WTC11 (cell line): ENCODE measurements at regions not wholly inside any gene's neighbourhood (a gene's known extent, or its start where the extent isn't known, plus 50 kb on each side); places are given as distances from the start of the nearest gene placed in this dataset.

Experiments used
- AFF4 ChIP-seq: sonication (generic); formaldehyde crosslinking; IDR thresholded peaks from 2 replicates; pipeline ENCODE4 v1.8.1; 2023; ENCODE audit warnings: mild to moderate bottlenecking, missing genetic modification reagents, borderline replicate concordance
- ATF1 ChIP-seq: sonication (generic); formaldehyde crosslinking; IDR thresholded peaks from 2 replicates; pipeline ENCODE4 v1.8.1; 2023; ENCODE audit warnings: mild to moderate bottlenecking, moderate library complexity, missing genetic modification reagents
- ATF2 ChIP-seq: sonication (generic); formaldehyde crosslinking; IDR thresholded peaks from 2 replicates; pipeline ENCODE4 v1.8.1; 2022; ENCODE audit warnings: low read depth, missing genetic modification reagents, borderline replicate concordance
- E2F1 ChIP-seq: sonication (generic); formaldehyde crosslinking; IDR thresholded peaks from 2 replicates; pipeline ENCODE4 v1.8.0; 2022; ENCODE audit warnings: mild to moderate bottlenecking, missing genetic modification reagents
- ELF4 ChIP-seq: sonication (generic); formaldehyde crosslinking; IDR thresholded peaks from 2 replicates; pipeline ENCODE4 v1.8.1; 2022; ENCODE audit warnings: low read depth, mild to moderate bottlenecking, moderate library complexity, missing genetic modification reagents
- EMX1 ChIP-seq: fragments of 250-450 bp; sonication (Bioruptor Pico); IDR thresholded peaks from 2 replicates; pipeline ENCODE4 v1.8.0; 2021; ENCODE audit warnings: mild to moderate bottlenecking
- FOXJ3 ChIP-seq: sonication (generic); formaldehyde crosslinking; IDR thresholded peaks from 2 replicates; pipeline ENCODE4 v1.9.0; 2021; ENCODE audit warnings: missing genetic modification reagents, mild to moderate bottlenecking, borderline replicate concordance
- IRF2 ChIP-seq: sonication (generic); formaldehyde crosslinking; IDR thresholded peaks from 2 replicates; pipeline ENCODE4 v1.8.0; 2022; ENCODE audit warnings: low read depth, missing genetic modification reagents, borderline replicate concordance
- JAZF1 ChIP-seq: fragments of 250-450 bp; sonication (Bioruptor Pico); IDR thresholded peaks from 2 replicates; pipeline ENCODE4 v1.9.0; 2021; ENCODE audit warnings: moderate library complexity, mild to moderate bottlenecking, inconsistent platforms
- NFYB ChIP-seq: sonication (generic); formaldehyde crosslinking; conservative IDR thresholded peaks from 2 replicates; pipeline ENCODE4 v1.8.0; 2022; ENCODE audit warnings: low read depth, missing genetic modification reagents
- NR1H2 ChIP-seq: sonication (generic); formaldehyde crosslinking; IDR thresholded peaks from 2 replicates; pipeline ENCODE4 v1.9.0; 2021; ENCODE audit warnings: mild to moderate bottlenecking, moderate library complexity, missing genetic modification reagents
- NR3C1 ChIP-seq: sonication (generic); formaldehyde crosslinking; conservative IDR thresholded peaks from 2 replicates; pipeline ENCODE4 v1.8.1; 2023; ENCODE audit warnings: low read depth, mild to moderate bottlenecking, missing genetic modification reagents
- SP1 ChIP-seq: sonication (generic); formaldehyde crosslinking; conservative IDR thresholded peaks from 2 replicates; pipeline ENCODE4 v1.8.1; 2022; ENCODE audit warnings: missing genetic modification reagents
- TP53 ChIP-seq: sonication (generic); formaldehyde crosslinking; IDR thresholded peaks from 2 replicates; pipeline ENCODE4 v1.8.1; 2023; ENCODE audit warnings: mild to moderate bottlenecking, missing genetic modification reagents
- USF1 ChIP-seq: sonication (generic); formaldehyde crosslinking; IDR thresholded peaks from 2 replicates; pipeline ENCODE4 v1.8.0; 2022; ENCODE audit warnings: mild to moderate bottlenecking, missing genetic modification reagents
- ZNF219 ChIP-seq: sonication (generic); formaldehyde crosslinking; IDR thresholded peaks from 2 replicates; pipeline ENCODE4 v1.8.0; 2023; ENCODE audit warnings: missing genetic modification reagents, mild to moderate bottlenecking, borderline replicate concordance
- ZNF263 ChIP-seq: sonication (generic); formaldehyde crosslinking; IDR thresholded peaks from 2 replicates; pipeline ENCODE4 v1.8.1; 2022; ENCODE audit warnings: low read depth, mild to moderate bottlenecking, moderate library complexity, missing genetic modification reagents
- ZNF532 ChIP-seq: fragments of 250-450 bp; sonication (Bioruptor Pico); IDR thresholded peaks from 2 replicates; pipeline ENCODE4 v1.9.0; 2021; ENCODE audit warnings: mild to moderate bottlenecking, borderline replicate concordance

- TF ChIP-seq ZNF532 (no peak), EMX1 (CRISPR knock-in tag) (no peak), USF1 (CRISPR knock-in tag) (no peak), ELF4 (CRISPR knock-in tag) (no peak), NFYB (CRISPR knock-in tag) (no peak), NR1H2 (CRISPR knock-in tag) (no peak), ZNF219 (no peak), E2F1 (no peak), SP1 (CRISPR knock-in tag) (no peak), JAZF1 (CRISPR knock-in tag) (no peak), AFF4 (CRISPR knock-in tag) (no peak), TP53 (CRISPR knock-in tag) (no peak), FOXJ3 (no peak), ATF1 (CRISPR knock-in tag) (no peak), ATF2 (CRISPR knock-in tag) (no peak), NR3C1 (CRISPR knock-in tag) (no peak), ZNF263 (CRISPR knock-in tag) (no peak), IRF2 (no peak)
Observed at GRCh38 chr1:98398092-98398491, 263.4 kb upstream of the SNX7 start (continued).
